Skeletal muscle cell (primary cell): ENCODE measurements at regions not wholly inside any gene's neighbourhood (a gene's known extent, or its start where the extent isn't known, plus 50 kb on each side); places are given as distances from the start of the nearest gene placed in this dataset.

Experiments
- DNase-seq: peaks from one replicate; pipeline ENCODE4 v3.0.0-alpha.2; 2010; ENCODE audit warnings: low read depth
- H3K4me3 ChIP-seq: 2 replicates; pipeline ENCODE4 v1.5.1; 2011; ENCODE audit warnings: low read depth, mild to moderate bottlenecking, control low read depth, low read length, moderate library complexity

DNA sequence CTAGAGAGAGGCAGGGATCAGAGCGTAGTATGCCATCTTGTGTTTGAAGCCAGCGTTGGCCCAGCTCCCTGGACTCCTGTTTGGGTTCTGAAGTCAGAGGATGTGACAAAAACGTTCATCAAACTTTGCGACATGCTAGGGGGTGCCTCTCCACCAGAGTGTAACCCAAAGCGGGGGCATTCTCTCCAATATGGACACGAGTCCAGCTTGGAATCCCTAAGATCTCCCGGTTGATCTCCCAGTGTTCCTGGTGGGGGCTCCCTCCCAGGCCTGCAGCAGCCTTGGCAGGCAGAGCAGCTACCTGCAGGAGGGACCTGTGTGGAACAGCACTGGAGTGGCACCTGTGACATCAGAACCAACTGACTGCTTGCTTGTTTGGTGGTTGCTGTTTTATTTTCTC lies 218.8 kb upstream of the ECI2 start:
- H3K4me3 ChIP-seq = no peak overlapping the region
- no peak for DNase-seq

DNA sequence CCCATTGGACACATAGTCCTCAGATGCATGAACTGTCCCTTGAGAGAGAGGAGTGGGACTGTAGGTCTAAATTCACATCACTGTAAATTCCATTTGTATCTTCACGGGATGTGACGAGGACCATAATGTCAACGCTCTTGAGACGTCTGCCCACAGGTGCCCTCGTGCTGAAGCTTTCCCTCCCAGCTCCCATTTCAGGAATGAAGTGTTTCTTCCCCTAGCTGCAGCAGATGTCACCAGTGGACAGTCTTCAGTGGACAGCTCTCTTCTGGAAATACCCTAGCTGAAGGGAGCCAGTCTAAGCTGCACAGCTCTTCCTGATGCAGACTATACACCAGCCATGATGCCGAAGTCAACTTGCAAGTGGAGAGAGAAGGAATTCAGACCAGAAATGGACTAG lies 217.4 kb upstream of the ECI2 start:
- H3K4me3 ChIP-seq = no peak overlapping the region
- no peak for DNase-seq

GRCh38 chr6:4352322-4352669 lies 216.9 kb upstream of the ECI2 start:
- no peak for DNase-seq
- no peak overlapping the region for H3K4me3 ChIP-seq

DNA sequence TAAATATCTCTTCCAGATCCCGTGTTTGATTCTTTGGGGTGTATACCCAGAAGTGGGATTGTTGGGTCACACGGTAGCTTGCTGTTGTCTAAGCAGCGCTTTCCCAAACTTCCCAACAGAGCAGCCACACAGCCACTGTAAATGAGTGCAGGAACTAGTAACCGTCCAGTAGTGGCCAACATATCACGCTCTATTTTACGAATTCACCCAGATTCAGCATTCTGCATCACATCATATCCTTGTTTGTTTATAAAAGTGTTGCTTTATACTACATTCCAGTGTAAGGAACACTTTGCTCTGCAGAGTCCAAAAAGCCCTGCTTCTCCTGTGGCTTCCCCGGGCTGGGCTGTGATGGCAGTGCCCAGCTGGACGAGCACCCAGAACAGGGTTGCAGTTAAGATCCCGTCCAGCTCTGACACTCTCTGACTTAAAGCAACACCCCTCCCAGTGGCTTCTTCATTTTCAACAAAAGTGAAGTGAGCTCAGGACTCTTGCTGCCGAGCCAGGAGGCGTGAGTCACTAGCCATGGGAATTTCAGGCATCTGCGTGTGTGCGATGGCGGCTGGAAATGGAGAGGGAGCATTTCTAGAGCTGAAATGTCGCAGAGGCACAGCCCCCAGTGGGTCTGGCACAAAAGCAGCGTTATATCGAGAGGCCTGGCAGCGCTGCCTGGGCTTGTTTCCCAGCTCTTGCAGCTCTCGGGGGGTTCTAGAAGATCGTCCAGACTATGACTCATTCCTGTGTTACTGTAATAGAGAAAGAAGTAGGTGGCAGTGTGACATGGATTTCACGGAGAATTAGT lies 216.3 kb upstream of the ECI2 start:
- DNase-seq = peak; percentile 91
- peak overlapping the region; percentile 1 for H3K4me3 ChIP-seq

GRCh38 chr6:4350567-4351519 lies 215.5 kb upstream of the ECI2 start:
- DNase-seq = no peak
- peak overlapping the region; percentile 1 for H3K4me3 ChIP-seq

DNA sequence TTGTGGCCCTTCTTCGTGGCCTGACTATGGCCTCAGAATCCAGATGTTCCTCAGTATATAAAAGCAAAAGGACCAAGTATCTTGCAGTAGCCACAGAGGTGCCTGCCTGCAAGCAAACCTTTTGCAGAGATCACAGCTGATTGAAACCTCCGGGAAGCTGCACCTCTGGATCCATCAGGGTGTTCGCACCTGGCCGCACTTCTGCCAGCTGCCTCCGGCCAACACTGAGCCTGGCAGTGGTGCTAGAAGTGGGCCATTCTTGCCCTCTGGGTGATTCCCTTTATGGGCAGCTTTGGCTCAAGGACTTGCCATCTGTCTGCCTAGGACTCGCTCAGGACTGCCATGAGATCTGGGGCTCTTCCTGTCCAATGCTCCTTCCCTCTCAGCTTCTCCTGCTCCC lies 214.6 kb upstream of the ECI2 start:
- H3K4me3 ChIP-seq = no peak overlapping the region
- DNase-seq = no peak

- no peak overlapping the region for H3K4me3 ChIP-seq
- no peak for DNase-seq
Observed at GRCh38 chr6:4349323-4349722, 213.9 kb upstream of the ECI2 start.

- no peak for DNase-seq
- H3K4me3 ChIP-seq = no peak overlapping the region
Observed at GRCh38 chr6:4348462-4349112, 213.2 kb upstream of the ECI2 start.

DNA sequence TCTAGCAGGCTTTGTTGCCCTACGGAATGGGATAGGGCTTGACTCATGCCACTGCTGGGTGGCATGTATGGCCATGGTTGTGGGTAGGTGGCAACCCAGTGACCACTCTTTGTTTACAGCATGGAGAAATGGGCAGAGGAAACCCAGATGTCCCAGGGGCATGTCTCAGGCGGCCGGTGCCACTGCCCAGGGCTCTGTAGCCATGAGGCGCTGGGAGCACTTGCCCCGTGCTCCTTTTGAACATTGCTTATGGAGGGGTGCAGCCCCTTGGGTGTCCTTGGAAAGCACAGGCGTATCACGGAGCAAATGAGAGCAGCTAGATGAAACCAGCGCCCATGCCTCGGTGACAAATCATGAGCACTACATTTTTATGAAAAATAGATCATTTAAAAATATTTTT lies 212.5 kb upstream of the ECI2 start:
- H3K4me3 ChIP-seq = no peak overlapping the region
- DNase-seq = no peak

DNA sequence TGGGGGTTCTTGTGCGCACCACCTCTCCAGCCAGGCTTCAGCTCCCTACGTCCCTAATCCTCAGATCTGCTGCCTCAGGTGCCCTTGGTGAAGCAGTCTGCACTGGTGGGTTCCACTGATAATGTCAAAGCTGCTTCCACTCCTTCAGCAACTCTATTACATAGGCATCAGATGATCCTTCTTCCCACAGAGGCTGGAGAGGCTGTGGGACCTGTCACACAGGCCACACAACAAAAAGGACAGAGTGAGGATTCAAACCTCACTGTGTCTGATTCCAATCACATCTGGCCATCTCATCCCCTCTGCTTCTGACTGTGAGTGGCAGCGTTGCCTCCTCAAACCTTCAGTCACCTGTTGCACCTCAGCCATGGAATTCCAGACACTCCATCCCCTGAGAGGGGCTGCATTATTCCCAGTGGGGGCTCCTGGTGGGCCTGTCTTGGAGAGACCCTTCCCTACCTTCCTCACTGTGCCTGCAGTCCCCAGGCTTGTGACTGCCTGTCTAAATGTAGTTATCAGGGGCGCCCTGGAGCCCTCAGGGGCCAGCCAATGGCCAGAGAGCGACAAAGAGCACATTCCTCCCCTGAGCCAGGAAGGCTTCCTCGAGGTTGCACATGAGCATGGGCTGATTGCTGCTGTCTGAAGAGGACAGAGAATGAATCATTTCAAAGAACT lies 211.4 kb upstream of the ECI2 start:
- no peak overlapping the region for H3K4me3 ChIP-seq
- no peak for DNase-seq

- no peak overlapping the region for H3K4me3 ChIP-seq
- no peak for DNase-seq
Observed at GRCh38 chr6:4345543-4345942, 210.2 kb upstream of the ECI2 start.

DNA sequence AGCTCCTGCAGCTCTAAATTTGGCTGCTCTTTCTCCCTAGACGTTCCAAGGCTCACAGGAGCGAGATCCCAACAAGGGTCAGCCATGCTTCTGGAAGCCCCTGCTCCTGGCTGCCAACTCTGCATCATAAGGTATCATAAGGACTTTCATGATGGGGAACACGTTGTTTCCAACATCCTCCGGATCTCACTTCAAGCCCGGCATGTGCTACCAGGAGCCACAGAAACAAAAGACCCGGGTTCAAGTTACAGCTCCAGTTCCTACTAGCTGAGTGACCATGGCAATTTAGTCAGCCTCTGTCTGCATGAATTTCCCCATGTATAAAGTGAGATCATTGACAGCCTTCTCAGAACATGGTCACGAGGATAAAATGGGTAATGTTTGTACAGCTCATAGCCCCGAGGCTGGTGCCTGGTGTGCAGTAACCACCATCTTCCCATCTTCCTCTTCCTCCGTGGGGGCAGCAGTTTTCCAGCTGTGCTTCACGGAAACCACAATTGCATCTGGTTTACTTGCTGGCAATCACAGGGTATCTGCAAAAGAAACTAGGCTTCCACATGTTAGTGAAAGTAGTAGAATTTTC lies 209.0 kb upstream of the ECI2 start:
- no peak for DNase-seq

GRCh38 chr6:4342407-4343137 lies 207.2 kb upstream of the ECI2 start:
- H3K4me3 ChIP-seq = no peak overlapping the region
- no peak for DNase-seq

More for the DNA sequence above, 209.0 kb upstream of the ECI2 start:
- no peak overlapping the region for H3K4me3 ChIP-seq

DNA sequence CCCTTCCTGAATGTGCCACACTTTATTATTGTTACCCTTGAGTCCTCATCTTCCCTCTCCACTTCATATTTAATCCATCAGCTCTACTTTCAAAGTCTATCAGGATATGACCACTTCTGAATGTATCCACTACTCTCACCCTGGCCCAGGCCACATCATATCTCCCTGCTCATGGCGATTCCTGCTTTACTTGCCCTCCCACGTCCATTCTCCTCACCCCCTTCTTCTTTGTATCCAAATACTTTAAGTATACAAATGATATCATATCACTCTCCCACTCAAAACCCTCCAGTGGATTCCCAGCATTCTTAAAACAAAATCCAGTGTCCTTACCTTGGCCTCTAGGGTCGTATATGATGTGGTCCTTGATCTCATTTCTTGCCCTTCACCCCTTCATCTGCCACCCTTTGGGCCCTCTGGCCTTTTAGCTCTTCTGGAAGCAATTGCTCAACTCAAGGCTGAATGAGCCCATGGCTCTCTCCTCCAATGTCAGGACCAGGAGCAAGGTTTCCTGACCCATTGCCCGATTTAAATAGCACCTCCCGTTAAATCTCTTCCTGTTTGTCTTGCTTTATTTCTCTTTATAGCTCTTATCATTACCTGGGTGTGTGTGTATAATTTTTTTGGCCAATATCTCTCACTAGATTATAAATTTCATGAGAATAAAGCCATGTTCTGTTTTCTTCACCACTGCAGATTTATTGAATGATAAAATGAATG lies 205.9 kb upstream of the ECI2 start:
- DNase-seq = no peak
- H3K4me3 ChIP-seq = no peak overlapping the region

DNA sequence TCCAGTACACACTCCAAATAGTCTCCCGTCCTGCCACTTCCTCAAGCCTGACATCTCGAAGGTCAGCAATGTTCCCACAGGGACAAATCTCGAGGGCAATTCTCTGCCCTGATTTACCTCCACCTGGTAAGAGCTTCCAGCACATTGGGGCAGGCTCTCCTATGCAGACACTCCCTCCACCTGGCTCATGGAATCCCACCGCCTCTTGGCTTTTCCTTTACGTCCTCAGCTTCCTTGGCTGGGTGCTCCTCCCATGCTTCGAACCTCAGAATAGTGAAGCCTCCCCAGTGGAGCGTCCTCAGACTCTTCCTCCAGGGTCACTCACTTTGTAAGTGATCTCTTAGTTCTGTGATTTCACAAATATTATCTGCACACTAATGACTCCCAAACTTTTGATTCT lies 205.2 kb upstream of the ECI2 start:
- DNase-seq = no peak
- no peak overlapping the region for H3K4me3 ChIP-seq

DNA sequence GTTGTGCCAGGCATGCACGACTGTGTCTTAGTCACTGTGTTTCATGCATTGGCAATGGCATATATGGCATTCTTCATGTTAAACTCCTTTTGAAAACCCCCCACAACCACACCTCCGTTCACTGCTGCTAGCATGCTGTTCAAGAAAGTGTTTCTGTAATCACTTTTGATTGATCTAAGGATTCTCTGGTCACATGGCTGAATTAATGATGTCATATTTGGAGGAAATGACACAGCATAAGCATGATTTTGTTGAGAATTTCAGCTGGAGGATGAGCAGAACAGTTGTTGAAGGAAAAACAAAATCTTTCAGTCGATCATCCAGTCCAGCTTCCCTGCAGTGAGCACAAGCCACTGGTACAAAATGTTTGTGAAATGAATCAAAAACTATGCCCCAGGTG lies 203.5 kb upstream of the ECI2 start:
- no peak for DNase-seq
- H3K4me3 ChIP-seq = no peak overlapping the region

- no peak for DNase-seq
- H3K4me3 ChIP-seq = no peak overlapping the region
Observed at GRCh38 chr6:4336778-4337442, 201.5 kb upstream of the ECI2 start.

- H3K4me3 ChIP-seq = no peak overlapping the region
- no peak for DNase-seq
Observed at GRCh38 chr6:4336084-4336483, 200.7 kb upstream of the ECI2 start.
